Bronchial epithelial cell (primary cell): ENCODE measurements at regions not wholly inside any gene's neighbourhood (a gene's known extent, or its start where the extent isn't known, plus 50 kb on each side); places are given as distances from the start of the nearest gene placed in this dataset.
A peak's percentile ranks its signal among the peaks of the same experiment; 100 is the strongest.

Source experiments
- DNase-seq: peaks from one replicate; pipeline ENCODE4 v3.0.0-alpha.2; 2010; ENCODE audit warnings: low read depth
- FAIRE-seq: peaks from 2 replicates; lab custom pipeline; 2011; peaks lifted over from hg19 to GRCh38; lab: Jason Lieb, UNC
- H3K27me3 ChIP-seq: 2 replicates; pipeline ENCODE4 v1.5.1; 2011; ENCODE audit warnings: low read length; ENCODE audit not compliant: control insufficient read depth, insufficient read depth
- H3K36me3 ChIP-seq: 2 replicates; pipeline ENCODE4 v1.5.1; 2011; ENCODE audit warnings: low read length; ENCODE audit not compliant: control insufficient read depth, insufficient read depth
- H3K4me3 ChIP-seq: 2 replicates; pipeline ENCODE4 v1.5.1; 2011; ENCODE audit warnings: mild to moderate bottlenecking, low read depth, low read length, control low read depth
- TF ChIP-seq, protein P1 (sequence below): IDR thresholded peaks from 2 replicates; pipeline ENCODE4 v1.5.1; 2011; ENCODE audit warnings: mild to moderate bottlenecking, moderate library complexity, low read length, control low read depth, inconsistent platforms; ENCODE audit not compliant: insufficient read depth, severe bottlenecking

DNA sequence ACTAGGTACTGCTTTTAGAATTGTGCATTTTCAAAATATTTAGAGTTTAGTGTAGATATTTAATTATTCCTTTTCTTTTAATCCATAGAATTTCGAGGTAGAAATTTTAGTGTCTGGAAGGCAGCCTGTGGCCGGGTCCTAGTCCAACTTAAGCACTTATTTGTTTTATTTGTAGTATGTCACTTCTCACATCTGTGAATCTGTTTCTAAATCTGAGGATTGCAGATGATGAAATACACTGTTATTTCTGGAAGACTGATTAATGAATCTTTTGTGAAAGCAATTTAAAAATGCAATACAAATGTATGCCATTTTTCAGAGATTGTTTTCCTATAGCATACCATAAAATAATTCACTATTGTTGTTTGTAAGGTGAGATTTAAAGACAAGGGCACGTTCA, 483.9 kb upstream of the TRIB2 start:
- Histone ChIP-seq H3K36me3 (no peaks in the 10 kb centered on the region), H3K27me3 (no peaks in the 10 kb centered on the region), H3K4me3 (no peak overlapping the region)
- TF ChIP-seq, protein P1, sequence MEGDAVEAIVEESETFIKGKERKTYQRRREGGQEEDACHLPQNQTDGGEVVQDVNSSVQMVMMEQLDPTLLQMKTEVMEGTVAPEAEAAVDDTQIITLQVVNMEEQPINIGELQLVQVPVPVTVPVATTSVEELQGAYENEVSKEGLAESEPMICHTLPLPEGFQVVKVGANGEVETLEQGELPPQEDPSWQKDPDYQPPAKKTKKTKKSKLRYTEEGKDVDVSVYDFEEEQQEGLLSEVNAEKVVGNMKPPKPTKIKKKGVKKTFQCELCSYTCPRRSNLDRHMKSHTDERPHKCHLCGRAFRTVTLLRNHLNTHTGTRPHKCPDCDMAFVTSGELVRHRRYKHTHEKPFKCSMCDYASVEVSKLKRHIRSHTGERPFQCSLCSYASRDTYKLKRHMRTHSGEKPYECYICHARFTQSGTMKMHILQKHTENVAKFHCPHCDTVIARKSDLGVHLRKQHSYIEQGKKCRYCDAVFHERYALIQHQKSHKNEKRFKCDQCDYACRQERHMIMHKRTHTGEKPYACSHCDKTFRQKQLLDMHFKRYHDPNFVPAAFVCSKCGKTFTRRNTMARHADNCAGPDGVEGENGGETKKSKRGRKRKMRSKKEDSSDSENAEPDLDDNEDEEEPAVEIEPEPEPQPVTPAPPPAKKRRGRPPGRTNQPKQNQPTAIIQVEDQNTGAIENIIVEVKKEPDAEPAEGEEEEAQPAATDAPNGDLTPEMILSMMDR, result no peak
- FAIRE-seq (no peak), DNase-seq (no peak)

DNA sequence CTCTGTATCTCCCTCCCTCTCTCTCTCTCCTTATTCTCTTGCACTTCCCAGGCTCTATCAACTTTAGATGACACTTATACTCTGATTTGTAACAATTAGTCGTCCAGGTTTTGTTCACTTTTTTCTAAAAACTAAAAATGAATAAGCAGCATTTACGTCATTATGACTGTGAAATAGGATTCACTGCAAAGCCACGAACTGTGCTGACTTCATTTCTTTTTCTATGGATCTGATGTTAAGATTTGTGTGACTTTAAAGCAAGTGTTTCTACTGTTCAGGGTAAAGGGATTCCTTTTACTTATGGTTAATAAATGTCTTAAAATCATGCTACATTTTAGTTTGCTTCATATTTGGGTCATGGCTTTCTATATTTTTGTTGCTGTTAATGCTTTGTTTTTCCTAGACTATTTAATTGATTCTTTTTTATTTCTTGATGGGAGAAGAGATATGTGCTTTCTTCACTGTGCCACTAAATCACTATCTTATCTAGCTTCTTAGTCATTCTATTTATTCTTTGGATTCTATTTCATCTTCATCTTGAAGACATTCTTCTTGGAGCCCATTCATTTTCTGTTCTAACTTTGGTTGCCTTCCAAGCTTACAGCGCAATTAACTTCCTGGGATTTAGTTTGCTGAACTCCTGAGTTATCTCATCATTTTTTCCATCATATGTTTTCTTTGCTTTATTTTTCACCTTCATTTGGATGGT, 480.4 kb upstream of the TRIB2 start:
- DNase-seq, result no peak
- FAIRE-seq, result no peak

DNA sequence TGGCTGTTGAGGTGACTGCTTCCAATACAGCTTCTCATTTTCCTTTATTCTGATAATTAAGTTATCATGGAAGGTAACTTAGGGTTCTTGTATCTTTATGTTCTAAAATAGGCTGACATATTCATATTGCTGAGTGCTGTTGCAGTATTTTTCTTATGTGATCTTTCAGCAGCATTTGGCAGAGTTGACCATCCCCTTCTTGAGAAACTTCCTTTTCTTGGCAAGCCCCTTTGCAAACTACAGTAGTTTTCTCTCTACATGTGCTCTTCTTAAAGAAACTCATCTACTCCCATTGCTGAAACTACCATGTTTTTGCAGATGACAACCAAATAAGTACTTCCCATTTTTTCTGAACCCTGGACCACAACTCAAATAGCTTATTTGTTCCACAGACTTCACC, 476.5 kb upstream of the TRIB2 start:
- TF ChIP-seq, protein P1, result no peak
- Histone ChIP-seq H3K36me3 (no peaks in the 10 kb centered on the region), H3K4me3 (no peak overlapping the region), H3K27me3 (no peaks in the 10 kb centered on the region)
- DNase-seq, result no peak
- FAIRE-seq, result no peak

More for the DNA sequence above, 480.4 kb upstream of the TRIB2 start:
- no peaks in the 10 kb centered on the region for H3K36me3 ChIP-seq
- TF ChIP-seq, protein P1, result no peak
- H3K27me3 ChIP-seq, result no peaks in the 10 kb centered on the region
- no peak overlapping the region for H3K4me3 ChIP-seq

DNA sequence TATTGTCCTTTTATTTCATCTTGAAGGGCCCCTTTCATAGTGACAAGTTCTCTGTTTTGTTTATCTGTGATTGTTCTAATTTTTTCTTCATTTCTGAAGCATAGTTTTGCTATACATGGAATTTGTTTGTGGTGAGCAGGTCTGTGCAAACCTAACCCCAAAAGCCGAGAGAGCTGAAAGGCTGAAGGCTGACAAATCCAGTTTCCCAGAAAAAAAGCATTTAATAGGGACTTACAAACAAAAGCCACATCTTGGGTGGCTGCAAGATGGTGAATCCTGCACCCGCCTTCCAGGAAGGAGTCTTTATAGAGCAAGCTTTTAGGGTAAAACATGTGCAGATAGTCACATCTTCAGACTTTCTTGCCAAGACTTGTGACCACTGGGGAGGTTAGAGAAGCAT, 473.4 kb upstream of the TRIB2 start:
- TF ChIP-seq, protein P1, result no peak
- no peak for DNase-seq
- H3K27me3 ChIP-seq, result no peaks in the 10 kb centered on the region
- no peak overlapping the region for H3K4me3 ChIP-seq
- H3K36me3 ChIP-seq, result no peaks in the 10 kb centered on the region
- no peak for FAIRE-seq

DNA sequence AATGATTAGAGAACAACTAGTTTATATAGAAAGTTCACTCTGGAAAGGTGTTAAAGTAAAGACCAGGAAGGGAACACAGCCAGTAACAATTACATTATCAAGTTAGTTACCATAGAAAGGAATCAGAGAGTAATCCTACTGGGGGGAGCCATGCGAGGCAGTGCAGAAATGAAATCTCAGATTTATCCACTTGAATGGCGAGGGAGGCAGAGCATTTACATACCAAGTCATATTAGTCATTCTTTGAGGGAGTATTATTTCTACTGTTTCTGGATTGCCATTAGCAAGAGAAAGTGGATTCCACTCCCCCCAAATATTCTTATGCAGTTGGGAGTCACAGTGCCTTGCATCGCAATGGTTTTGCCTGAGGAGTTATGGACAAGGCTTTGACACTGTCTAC, 472.7 kb upstream of the TRIB2 start:
- Histone ChIP-seq H3K4me3 (no peak overlapping the region), H3K27me3 (no peaks in the 10 kb centered on the region), H3K36me3 (no peaks in the 10 kb centered on the region)
- TF ChIP-seq, protein P1, result no peak
- FAIRE-seq, result no peak
- DNase-seq, result peak; percentile 21

DNA sequence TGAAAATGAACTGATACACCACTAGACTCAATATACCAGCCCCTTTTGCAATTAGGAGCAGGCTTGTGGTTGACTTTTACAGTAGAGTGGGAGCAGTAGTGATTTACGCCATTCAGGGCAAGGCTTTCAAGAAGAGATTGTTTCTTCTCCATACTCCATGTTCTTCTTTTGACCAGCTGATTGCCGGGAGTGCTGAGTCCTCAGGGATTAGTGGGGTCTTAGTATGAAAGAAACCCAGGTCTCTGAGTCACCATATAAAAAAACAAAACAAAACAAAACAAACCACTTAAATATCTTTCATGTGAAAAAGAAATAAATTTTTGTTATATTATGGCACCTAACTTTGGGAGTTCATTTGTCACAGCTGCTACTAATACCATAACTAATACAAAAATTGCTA, 465.6 kb upstream of the TRIB2 start:
- no peak overlapping the region for H3K4me3 ChIP-seq
- FAIRE-seq (no peak), DNase-seq (no peak)
- TF ChIP-seq, protein P1, result no peak
- no peaks in the 10 kb centered on the region for H3K36me3 ChIP-seq
- H3K27me3 ChIP-seq, result no peaks in the 10 kb centered on the region
